Gastrocnemius medialis (tissue), 4 donors: ENCODE measurements at regions not wholly inside any gene's neighbourhood (a gene's known extent, or its start where the extent isn't known, plus 50 kb on each side); places are given as distances from the start of the nearest gene placed in this dataset.
"Not testable (repeated sequence)": the region's sequence is repeated elsewhere in the genome, so short reads cannot be mapped to it uniquely, and the experiment has no call there.

Experiments used
- ATAC-seq, 2 donors: fragments of 150-250 bp; one replicate each; pipeline ENCODE4 v1.9.1; 2016
- DNase-seq, 2 donors: peaks; one replicate each; pipeline ENCODE4 v3.0.0-alpha.2; 2019
- H3K27ac ChIP-seq, 4 donors: fragments of 200-600 bp; sonication (generic); 1 replicate in 1 of 4; 2 replicates in 3 of 4; pipeline ENCODE4 v1.5.1; 2016 to 2018; ENCODE audit warnings: mild to moderate bottlenecking in 2 of 4, moderate library complexity in 1 of 4
- H3K27me3 ChIP-seq, 3 donors: fragments of 200-600 bp; sonication (generic) in 2 of 3; 1 replicate in 1 of 3; 2 replicates in 2 of 3; pipeline versions ENCODE4 v1.5.1 to v1.6.0; 2016 to 2019; ENCODE audit warnings: mild to moderate bottlenecking in 1 of 3, moderate library complexity in 1 of 3
- H3K36me3 ChIP-seq, 2 donors: fragments of 200-600 bp; sonication (generic) in 1 of 2; one replicate each; pipeline ENCODE4 v1.5.1; 2017 to 2018
- H3K4me1 ChIP-seq, 2 donors: fragments of 200-600 bp; sonication (generic) in 1 of 2; one replicate each; pipeline ENCODE4 v1.5.1; 2016 to 2017; ENCODE audit warnings: mild to moderate bottlenecking in 2 of 2
- H3K4me3 ChIP-seq, 4 donors: fragments of 200-600 bp; sonication (generic) in 3 of 4; 1 replicate in 1 of 4; 2 replicates in 3 of 4; pipeline ENCODE4 v1.5.1; 2016 to 2019; ENCODE audit warnings: mild to moderate bottlenecking in 2 of 4
- H3K9me3 ChIP-seq, 3 donors: fragments of 200-600 bp; sonication (generic) in 2 of 3; 1 replicate in 1 of 3; 2 replicates in 2 of 3; pipeline ENCODE4 v1.5.1; 2016 to 2019
- in situ Hi-C, 4 donors: fragments of 200-750 bp; cut with MboI; loops; one replicate each; pipeline versions ENCODE4 v1.15.0 to v1.8.0; 2017; ENCODE audit warnings: low sequenced_read_pairs in 4 of 4
- intact Hi-C: fragments of 100-400 bp; cut with DNase I; formaldehyde crosslinking; loops from one replicate; pipeline ENCODE4 v1.15.1; 2023; ENCODE audit warnings: low total_unique reads

- intact Hi-C loops = not testable (repeated sequence)
These were observed 166.9 kb upstream of the TP53TG3 start for GRCh38 chr16:32842844-32843243.

GRCh38 chr16:32807280-32807679, 131.3 kb upstream of the TP53TG3 start:
- in situ Hi-C loops, H3K27me3 ChIP-seq, H3K9me3 ChIP-seq, intact Hi-C loops, H3K4me1 ChIP-seq, H3K27ac ChIP-seq, H3K36me3 ChIP-seq, DNase-seq, H3K4me3 ChIP-seq, ATAC-seq: not testable (repeated sequence)

More at GRCh38 chr16:32842844-32843243, 166.9 kb upstream of the TP53TG3 start:
- H3K4me3 ChIP-seq, H3K4me1 ChIP-seq, ATAC-seq, DNase-seq, H3K27me3 ChIP-seq, H3K27ac ChIP-seq, H3K36me3 ChIP-seq, in situ Hi-C loops, H3K9me3 ChIP-seq: not testable (repeated sequence)

DNA sequence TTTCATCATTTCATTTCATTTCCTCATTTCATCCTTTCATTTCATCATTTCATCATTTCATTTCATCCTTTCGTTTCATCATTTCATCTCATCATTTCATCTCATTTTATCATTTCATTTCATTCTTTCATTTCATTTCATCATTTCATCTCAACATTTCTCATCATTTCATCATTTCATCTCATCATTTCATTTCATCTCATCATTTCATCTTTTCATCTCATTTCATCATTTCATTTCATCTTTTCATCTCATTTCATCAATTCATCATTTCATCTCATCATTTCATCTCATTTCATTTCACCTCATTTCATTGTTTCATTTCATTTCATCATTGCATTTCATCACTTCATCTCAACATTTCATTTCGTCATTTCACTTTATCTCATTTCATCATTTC, 129.7 kb upstream of the TP53TG3 start:
- intact Hi-C loops, H3K4me1 ChIP-seq, in situ Hi-C loops, DNase-seq, H3K27ac ChIP-seq, H3K27me3 ChIP-seq, H3K36me3 ChIP-seq, H3K4me3 ChIP-seq, H3K9me3 ChIP-seq, ATAC-seq: not testable (repeated sequence)
